ENCODE measurements at regions not wholly inside any gene's neighbourhood (a gene's known extent, or its start where the extent isn't known, plus 50 kb on each side); places are given as distances from the start of the nearest gene placed in this dataset.

DNA sequence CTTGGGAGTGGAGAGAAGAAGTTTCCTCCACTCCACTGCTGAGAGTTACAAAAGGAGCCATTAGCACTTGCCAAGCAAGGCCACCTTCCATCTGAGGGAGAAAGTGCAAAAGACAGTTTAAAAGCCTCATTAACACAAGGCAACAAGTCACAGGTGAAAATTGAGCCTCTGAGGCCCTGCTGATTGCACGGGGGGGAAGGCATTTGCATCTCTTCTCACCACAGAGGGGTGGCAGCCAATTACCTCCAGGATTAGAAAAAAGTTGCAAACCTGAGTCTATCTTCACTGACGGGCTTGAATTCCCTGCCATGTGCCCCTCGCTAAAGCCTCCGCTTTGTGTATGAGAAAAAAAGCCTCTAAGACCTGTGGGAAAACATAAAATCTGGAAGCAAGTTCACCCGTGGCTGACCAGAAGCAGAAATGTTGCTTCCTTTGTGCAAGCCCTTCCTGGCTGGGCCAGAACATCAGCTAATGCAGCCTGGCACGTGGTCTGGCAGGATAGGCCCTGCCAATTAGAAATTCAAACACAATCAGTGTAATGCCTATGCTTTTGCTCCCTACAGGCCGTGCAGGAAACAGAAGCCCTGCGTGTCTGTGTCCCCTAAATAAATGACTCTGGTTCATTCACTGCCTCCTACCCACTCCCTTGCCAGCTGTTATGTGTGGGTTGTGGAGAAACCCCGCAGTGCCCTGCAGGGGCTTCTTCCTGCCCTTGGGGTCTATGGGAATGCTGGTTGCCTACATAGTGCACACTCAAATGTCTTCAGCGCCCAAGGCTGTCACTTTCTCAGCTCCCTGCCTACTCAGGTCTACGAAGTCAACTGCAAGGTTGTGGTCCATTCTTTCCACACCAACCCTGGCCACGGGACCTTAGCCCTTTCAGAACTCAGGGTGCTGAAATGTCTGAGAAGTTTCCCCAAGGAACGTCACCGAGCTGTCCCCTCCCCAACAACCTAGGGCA lies 150.2 kb downstream of the UQCRFS1 start:
- WGBS, 3 donors, result 39 to 47% (median 44%) methylated on average over 14 of the region's 14 CpGs
- Histone ChIP-seq H3K36me3 (ENCODE audit: insufficient read depth in 1 of 2, low read depth in 1 of 2) (no peaks in the 10 kb centered on the region), H3K27ac (no peak overlapping the region), H3K9me3 (no peaks in the 10 kb centered on the region), H3K4me1 (no peaks in the 10 kb centered on the region), H3K4me3 (no peak overlapping the region), H3K27me3 (ENCODE audit: insufficient read depth in 3 of 3, low read length in 2 of 3) (peaks cover 0 to 4% (median 0%) of the 10 kb centered on the region in 3 donors)
- TF ChIP-seq, protein P1, sequence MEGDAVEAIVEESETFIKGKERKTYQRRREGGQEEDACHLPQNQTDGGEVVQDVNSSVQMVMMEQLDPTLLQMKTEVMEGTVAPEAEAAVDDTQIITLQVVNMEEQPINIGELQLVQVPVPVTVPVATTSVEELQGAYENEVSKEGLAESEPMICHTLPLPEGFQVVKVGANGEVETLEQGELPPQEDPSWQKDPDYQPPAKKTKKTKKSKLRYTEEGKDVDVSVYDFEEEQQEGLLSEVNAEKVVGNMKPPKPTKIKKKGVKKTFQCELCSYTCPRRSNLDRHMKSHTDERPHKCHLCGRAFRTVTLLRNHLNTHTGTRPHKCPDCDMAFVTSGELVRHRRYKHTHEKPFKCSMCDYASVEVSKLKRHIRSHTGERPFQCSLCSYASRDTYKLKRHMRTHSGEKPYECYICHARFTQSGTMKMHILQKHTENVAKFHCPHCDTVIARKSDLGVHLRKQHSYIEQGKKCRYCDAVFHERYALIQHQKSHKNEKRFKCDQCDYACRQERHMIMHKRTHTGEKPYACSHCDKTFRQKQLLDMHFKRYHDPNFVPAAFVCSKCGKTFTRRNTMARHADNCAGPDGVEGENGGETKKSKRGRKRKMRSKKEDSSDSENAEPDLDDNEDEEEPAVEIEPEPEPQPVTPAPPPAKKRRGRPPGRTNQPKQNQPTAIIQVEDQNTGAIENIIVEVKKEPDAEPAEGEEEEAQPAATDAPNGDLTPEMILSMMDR (IDR thresholded peaks at IDR 0.05), result no peak
- intact Hi-C loops (cut with DNase I), result no loop called here
- no peak for DNase-seq
- no peak for ATAC-seq

DNA sequence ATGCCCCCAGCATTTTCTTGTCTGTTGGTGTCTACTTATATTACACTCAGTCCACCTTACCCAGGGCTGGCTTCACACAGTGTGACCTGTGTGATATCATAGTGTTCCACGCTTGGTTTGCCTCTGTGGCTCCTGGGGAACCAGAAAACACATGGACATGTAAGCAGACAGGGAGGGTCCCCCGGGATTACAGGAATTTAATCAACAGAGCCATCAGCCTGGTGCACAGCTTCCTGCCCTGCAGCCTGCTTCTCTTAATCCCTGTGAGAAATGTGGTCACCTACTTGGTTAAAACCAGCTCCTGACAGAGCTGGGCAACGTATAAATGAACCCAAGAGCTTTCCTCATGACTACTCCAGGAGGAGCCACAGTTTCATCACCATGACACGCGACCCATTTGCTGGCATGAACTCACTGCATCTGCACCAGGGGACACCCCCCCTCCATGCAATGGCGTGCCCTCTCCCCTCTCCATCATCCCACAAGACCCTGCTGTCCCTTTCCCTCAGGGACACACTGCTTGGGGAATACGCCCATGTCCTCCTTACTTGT lies 152.1 kb downstream of the UQCRFS1 start:
- H3K27ac ChIP-seq, result no peak overlapping the region
- TF ChIP-seq, protein P1 (IDR thresholded peaks at IDR 0.05), result no peak
- intact Hi-C loops (cut with DNase I), result no loop called here
- H3K9me3 ChIP-seq, result no peaks in the 10 kb centered on the region
- ATAC-seq, result no peak
- DNase-seq, result no peak
- no peak overlapping the region for H3K4me3 ChIP-seq
- H3K36me3 ChIP-seq (ENCODE audit: insufficient read depth in 1 of 2, low read depth in 1 of 2), result no peaks in the 10 kb centered on the region
- H3K4me1 ChIP-seq, result no peaks in the 10 kb centered on the region
- WGBS, 3 donors, result 69 to 73% (median 72%) methylated on average over 7 of the region's 7 CpGs
- peaks cover 0 to 4% (median 0%) of the 10 kb centered on the region in 3 donors for H3K27me3 ChIP-seq (ENCODE audit: insufficient read depth in 3 of 3, low read length in 2 of 3)

DNA sequence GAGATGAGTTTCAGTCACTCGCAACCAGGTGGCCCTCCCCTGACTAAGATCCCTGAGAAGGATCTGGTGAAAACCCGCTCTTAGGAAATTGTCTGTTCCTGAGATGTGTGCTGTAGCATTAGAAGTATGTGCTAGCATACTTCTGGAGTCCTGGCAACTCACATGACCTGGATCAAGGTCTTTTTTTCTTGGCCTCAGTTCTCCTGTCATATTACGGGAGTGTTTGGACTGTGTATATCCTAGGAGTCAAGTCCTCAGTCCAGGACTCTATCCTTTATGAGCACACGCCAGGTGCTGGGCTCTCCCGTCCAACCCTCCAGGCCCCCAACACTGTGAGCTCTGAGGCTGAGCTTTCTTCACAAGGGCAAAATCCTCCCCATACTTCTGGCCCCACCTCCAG lies 156.4 kb downstream of the UQCRFS1 start:
- Histone ChIP-seq H3K9me3 (no peaks in the 10 kb centered on the region), H3K36me3 (ENCODE audit: insufficient read depth in 1 of 2, low read depth in 1 of 2) (no peaks in the 10 kb centered on the region), H3K4me3 (no peak overlapping the region), H3K4me1 (no peaks in the 10 kb centered on the region), H3K27me3 (ENCODE audit: insufficient read depth in 3 of 3, low read length in 2 of 3) (no peaks in the 10 kb centered on the region), H3K27ac (no peak overlapping the region)
- TF ChIP-seq, protein P1 (IDR thresholded peaks at IDR 0.05), result no peak
- no peak for DNase-seq
- 60 to 70% (median 61%) methylated on average over 5 of the region's 5 CpGs for WGBS, 3 donors
- intact Hi-C loops (cut with DNase I), result no loop called here
- ATAC-seq, result no peak

DNA sequence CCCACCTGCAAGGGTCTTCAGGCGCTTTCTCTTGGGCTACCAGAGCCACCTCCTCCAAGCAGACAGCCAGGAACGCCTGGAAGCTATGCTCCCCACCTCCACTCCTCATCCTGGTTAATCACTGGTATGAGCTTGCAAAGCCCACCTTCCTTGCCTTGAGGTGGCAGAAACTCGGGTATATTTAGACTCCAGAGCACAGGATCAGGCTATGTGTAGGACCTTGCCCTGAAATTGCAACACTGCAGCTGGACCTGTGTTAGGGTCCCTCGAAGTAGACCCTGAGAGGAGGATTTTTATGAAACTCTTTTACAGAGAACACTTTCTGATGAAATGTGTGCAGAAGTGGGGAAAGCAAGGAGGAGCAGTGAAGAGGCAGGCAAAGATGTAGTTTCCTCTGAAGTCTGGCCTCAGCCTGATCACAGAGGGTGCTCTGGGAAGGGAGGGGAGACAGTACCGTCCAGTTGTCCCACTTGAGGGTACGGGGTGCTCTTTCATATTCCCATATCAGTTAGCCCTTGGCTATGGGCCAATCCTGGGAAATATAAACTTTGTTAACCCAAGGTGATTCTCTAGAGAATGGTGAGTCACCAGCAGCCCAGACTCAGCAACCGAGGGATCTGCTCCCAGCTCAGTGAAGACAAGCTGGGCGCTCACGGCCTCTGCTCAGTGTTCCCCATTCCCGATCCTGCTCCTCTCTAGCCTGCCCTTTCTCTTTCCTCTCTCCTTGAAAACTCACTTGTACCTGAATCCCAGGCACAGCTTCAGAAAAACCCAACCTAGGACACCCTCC lies 157.9 kb downstream of the UQCRFS1 start:
- Histone ChIP-seq H3K4me3 (no peak overlapping the region), H3K27ac (no peak overlapping the region), H3K36me3 (ENCODE audit: insufficient read depth in 1 of 2, low read depth in 1 of 2) (no peaks in the 10 kb centered on the region), H3K27me3 (ENCODE audit: insufficient read depth in 3 of 3, low read length in 2 of 3) (peaks cover 0 to 1% (median 0%) of the 10 kb centered on the region in 3 donors), H3K4me1 (no peaks in the 10 kb centered on the region), H3K9me3 (no peaks in the 10 kb centered on the region)
- ATAC-seq (no peak), DNase-seq (no peak)
- whole genome bisulfite sequencing, 3 donors, result 64 to 74% (median 68%) methylated on average over 10 of the region's 10 CpGs
- TF ChIP-seq, protein P1 (IDR thresholded peaks at IDR 0.05), result no peak
- intact Hi-C loops (cut with DNase I), result no loop called here

All from psoas muscle (tissue), 7 donors.